ENCODE measurements at regions not wholly inside any gene's neighbourhood (a gene's known extent, or its start where the extent isn't known, plus 50 kb on each side); places are given as distances from the start of the nearest gene placed in this dataset.

GRCh38 chr4:104735174-104735573, 240.5 kb upstream of the CXXC4 start:
- no peak for TF ChIP-seq CTCF (conservative IDR thresholded peaks at IDR 0.05; ENCODE audit: low read depth in 2 of 2)
- TF ChIP-seq EZH2 (IDR thresholded peaks at IDR 0.05; ENCODE audit: low read depth, unreplicated experiment) = no peak
- TF ChIP-seq EZH2phosphoT487 (IDR thresholded peaks at IDR 0.05; ENCODE audit: unreplicated experiment) = no peak
- no peak for TF ChIP-seq CREB1 (CRISPR knock-in tag; IDR thresholded peaks at IDR 0.05; ENCODE audit: low read depth)
- TF ChIP-seq POLR2AphosphoS5 (IDR thresholded peaks at IDR 0.05; ENCODE audit: low read depth) = no peak
- TF ChIP-seq REST (IDR thresholded peaks at IDR 0.05; ENCODE audit: unreplicated experiment) = no peak
- TF ChIP-seq ZNF462 (CRISPR knock-in tag; IDR thresholded peaks at IDR 0.05) = no peak
- TF ChIP-seq ETS1 (IDR thresholded peaks at IDR 0.05) = no peak
